WTC11 (cell line): ENCODE measurements at regions not wholly inside any gene's neighbourhood (a gene's known extent, or its start where the extent isn't known, plus 50 kb on each side); places are given as distances from the start of the nearest gene placed in this dataset.

ENCODE experiments used
- ATAC-seq: fragments of 200-7000 bp; cut with Tn5 transposase; 2 replicates; pipeline ENCODE4 v1.10.0; 2021; ENCODE audit warnings: mild to moderate bottlenecking, moderate library complexity
- CTCF ChIA-PET: fragments of 300-600 bp; sonication (Branson Sonifier 250); formaldehyde crosslinking; loops from one replicate; lab custom pipeline; 2021; ENCODE audit warnings: antibody characterized with exemption; lab: Charles Lee
- POLR2A ChIA-PET: fragments of 350-600 bp; sonication (Branson Sonifier 250); formaldehyde crosslinking; loops from one replicate; lab custom pipeline; 2021; ENCODE audit warnings: antibody characterized with exemption; lab: Charles Lee
- DNase-seq: peaks from one replicate; pipeline ENCODE4 v3.0.0; 2021; ENCODE audit warnings: low spot score
- H3K27ac Mint-ChIP-seq: 2 replicates; pipeline ENCODE4 v1.8.0; 2021; ENCODE audit warnings: mixed read lengths
- H3K27me3 Mint-ChIP-seq: 2 replicates; pipeline ENCODE4 v1.8.0; 2021; ENCODE audit warnings: low read depth, mild to moderate bottlenecking, moderate library complexity, mixed read lengths
- H3K36me3 Mint-ChIP-seq: 2 replicates; pipeline ENCODE4 v1.8.0; 2021; ENCODE audit warnings: mixed read lengths
- H3K4me1 Mint-ChIP-seq: 2 replicates; pipeline ENCODE4 v1.8.0; 2022; ENCODE audit warnings: mixed read lengths
- H3K4me3 Mint-ChIP-seq: 2 replicates; pipeline ENCODE4 v1.8.0; 2021; ENCODE audit warnings: mild to moderate bottlenecking, moderate library complexity, mixed read lengths
- H3K9me3 Mint-ChIP-seq: 2 replicates; pipeline ENCODE4 v1.8.0; 2021; ENCODE audit warnings: mixed read lengths
- CBFB ChIP-seq: sonication (generic); formaldehyde crosslinking; IDR thresholded peaks from 2 replicates; pipeline ENCODE4 v1.8.1; 2022; ENCODE audit warnings: mild to moderate bottlenecking, low read depth, missing genetic modification reagents
- CREB1 ChIP-seq: sonication (generic); formaldehyde crosslinking; IDR thresholded peaks from 2 replicates; pipeline ENCODE4 v1.8.0; 2023; ENCODE audit warnings: mild to moderate bottlenecking, missing genetic modification reagents
- ESRRA ChIP-seq: sonication (generic); formaldehyde crosslinking; IDR thresholded peaks from 2 replicates; pipeline ENCODE4 v1.8.1; 2022; ENCODE audit warnings: mild to moderate bottlenecking, missing genetic modification reagents, borderline replicate concordance
- FOXJ3 ChIP-seq: sonication (generic); formaldehyde crosslinking; IDR thresholded peaks from 2 replicates; pipeline ENCODE4 v1.9.0; 2021; ENCODE audit warnings: missing genetic modification reagents, mild to moderate bottlenecking, borderline replicate concordance
- FOXK1 ChIP-seq: sonication (generic); formaldehyde crosslinking; IDR thresholded peaks from 2 replicates; pipeline ENCODE4 v1.8.0; 2022; ENCODE audit warnings: mild to moderate bottlenecking, moderate library complexity, missing genetic modification reagents
- GABPB1 ChIP-seq: sonication (generic); formaldehyde crosslinking; IDR thresholded peaks from 2 replicates; pipeline ENCODE4 v1.8.1; 2023; ENCODE audit warnings: mild to moderate bottlenecking, missing genetic modification reagents
- JAZF1 ChIP-seq: fragments of 250-450 bp; sonication (Bioruptor Pico); IDR thresholded peaks from 2 replicates; pipeline ENCODE4 v1.9.0; 2021; ENCODE audit warnings: moderate library complexity, mild to moderate bottlenecking, inconsistent platforms
- KAT7 ChIP-seq: sonication (generic); formaldehyde crosslinking; IDR thresholded peaks from 2 replicates; pipeline ENCODE4 v1.8.1; 2023; ENCODE audit warnings: missing genetic modification reagents, mild to moderate bottlenecking, borderline replicate concordance
- MXD4 ChIP-seq: fragments of 250-450 bp; sonication (Bioruptor Pico); IDR thresholded peaks from 2 replicates; pipeline ENCODE4 v1.8.0; 2021; ENCODE audit warnings: mild to moderate bottlenecking, moderate library complexity, borderline replicate concordance
- NFE2L1 ChIP-seq: sonication (generic); formaldehyde crosslinking; IDR thresholded peaks from 2 replicates; pipeline ENCODE4 v1.8.1; 2023; ENCODE audit warnings: missing genetic modification reagents
- NR1H2 ChIP-seq: sonication (generic); formaldehyde crosslinking; IDR thresholded peaks from 2 replicates; pipeline ENCODE4 v1.9.0; 2021; ENCODE audit warnings: mild to moderate bottlenecking, moderate library complexity, missing genetic modification reagents
- NR2C2 ChIP-seq: sonication (generic); formaldehyde crosslinking; IDR thresholded peaks from 2 replicates; pipeline ENCODE4 v1.8.0; 2022; ENCODE audit warnings: mild to moderate bottlenecking, missing genetic modification reagents
- NR3C1 ChIP-seq: sonication (generic); formaldehyde crosslinking; conservative IDR thresholded peaks from 2 replicates; pipeline ENCODE4 v1.8.1; 2023; ENCODE audit warnings: low read depth, mild to moderate bottlenecking, missing genetic modification reagents
- SMAD4 ChIP-seq: sonication (generic); formaldehyde crosslinking; IDR thresholded peaks from 2 replicates; pipeline ENCODE4 v1.8.0; 2022; ENCODE audit warnings: mild to moderate bottlenecking, missing genetic modification reagents
- SOX15 ChIP-seq: fragments of 250-450 bp; sonication (Bioruptor Pico); IDR thresholded peaks from 2 replicates; pipeline ENCODE4 v1.9.0; 2021; ENCODE audit warnings: mild to moderate bottlenecking
- TEAD4 ChIP-seq: sonication (generic); formaldehyde crosslinking; IDR thresholded peaks from 2 replicates; pipeline ENCODE4 v1.8.0; 2022; ENCODE audit warnings: mild to moderate bottlenecking, missing genetic modification reagents
- TP53 ChIP-seq: sonication (generic); formaldehyde crosslinking; IDR thresholded peaks from 2 replicates; pipeline ENCODE4 v1.8.1; 2023; ENCODE audit warnings: mild to moderate bottlenecking, missing genetic modification reagents
- ZNF121 ChIP-seq: sonication (generic); formaldehyde crosslinking; IDR thresholded peaks from 2 replicates; pipeline ENCODE4 v1.8.0; 2023; ENCODE audit warnings: missing genetic modification reagents
- ZNF263 ChIP-seq: sonication (generic); formaldehyde crosslinking; IDR thresholded peaks from 2 replicates; pipeline ENCODE4 v1.8.1; 2022; ENCODE audit warnings: low read depth, mild to moderate bottlenecking, moderate library complexity, missing genetic modification reagents
- ZNF317 ChIP-seq: sonication (generic); formaldehyde crosslinking; IDR thresholded peaks from 2 replicates; pipeline ENCODE4 v1.8.1; 2023; ENCODE audit warnings: low read depth, mild to moderate bottlenecking, moderate library complexity, missing genetic modification reagents, borderline replicate concordance
- ZNF416 ChIP-seq: fragments of 250-450 bp; sonication (Bioruptor Pico); IDR thresholded peaks from 2 replicates; pipeline ENCODE4 v1.9.0; 2021; ENCODE audit warnings: mild to moderate bottlenecking, inconsistent platforms
- TF ChIP-seq, protein P1 (sequence below): sonication (generic); formaldehyde crosslinking; IDR thresholded peaks from 2 replicates; pipeline ENCODE4 v1.8.1; 2022; ENCODE audit warnings: mild to moderate bottlenecking, moderate library complexity, missing genetic modification reagents
- TF ChIP-seq, protein P2 (sequence below): sonication (generic); formaldehyde crosslinking; IDR thresholded peaks from 2 replicates; pipeline ENCODE4 v1.8.0; 2022; ENCODE audit warnings: mild to moderate bottlenecking, missing genetic modification reagents
- TF ChIP-seq, protein P3 (sequence below): sonication (generic); formaldehyde crosslinking; IDR thresholded peaks from 2 replicates; pipeline ENCODE4 v1.8.1; 2022; ENCODE audit warnings: low read depth, mild to moderate bottlenecking, moderate library complexity, missing genetic modification reagents, borderline replicate concordance
- TF ChIP-seq, protein P4 (sequence below): fragments of 250-450 bp; sonication (Bioruptor Pico); IDR thresholded peaks from 2 replicates; pipeline ENCODE4 v1.9.0; 2021; ENCODE audit warnings: mild to moderate bottlenecking
- TF ChIP-seq, protein P5 (sequence below): fragments of 250-450 bp; sonication (Bioruptor Pico); IDR thresholded peaks from 2 replicates; pipeline ENCODE4 v1.8.0; 2021; ENCODE audit warnings: mild to moderate bottlenecking
- TF ChIP-seq, protein P6 (sequence below): sonication (generic); formaldehyde crosslinking; conservative IDR thresholded peaks from 2 replicates; pipeline ENCODE4 v1.8.1; 2023; ENCODE audit warnings: mild to moderate bottlenecking, low read depth, missing genetic modification reagents, moderate library complexity

DNA sequence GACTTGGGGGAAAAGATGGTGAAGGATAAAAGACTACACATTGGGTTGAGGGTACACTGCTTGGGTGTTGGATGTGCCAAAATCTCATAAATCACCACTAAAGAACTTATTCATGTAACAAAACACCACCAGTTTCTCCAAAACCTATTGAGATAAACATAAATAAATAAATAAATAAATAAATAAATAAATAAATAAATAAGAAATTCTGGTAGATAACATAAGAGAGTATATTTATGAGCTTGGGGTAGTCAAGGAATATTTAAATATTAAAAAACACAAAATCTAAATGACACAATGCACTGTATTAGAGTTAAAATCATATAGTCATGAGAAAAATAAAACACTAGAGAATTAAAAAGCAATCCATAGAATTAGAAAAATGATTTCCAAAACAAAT lies 333.5 kb upstream of the NRG3 start:
- DNase-seq (no peak), ATAC-seq (no peak)
- POLR2A ChIA-PET: no interaction called here
- Mint-ChIP-seq H3K27me3 (no peaks in the 10 kb centered on the region), H3K36me3 (no peaks in the 10 kb centered on the region), H3K27ac (no peak overlapping the region), H3K4me1 (no peaks in the 10 kb centered on the region), H3K4me3 (no peak overlapping the region), H3K9me3 (no peaks in the 10 kb centered on the region)
- CTCF ChIA-PET: no interaction called here
- no peak for TF ChIP-seq ZNF121 (CRISPR knock-in tag)
- no peak for TF ChIP-seq CREB1 (CRISPR knock-in tag)
- TF ChIP-seq, protein P1, sequence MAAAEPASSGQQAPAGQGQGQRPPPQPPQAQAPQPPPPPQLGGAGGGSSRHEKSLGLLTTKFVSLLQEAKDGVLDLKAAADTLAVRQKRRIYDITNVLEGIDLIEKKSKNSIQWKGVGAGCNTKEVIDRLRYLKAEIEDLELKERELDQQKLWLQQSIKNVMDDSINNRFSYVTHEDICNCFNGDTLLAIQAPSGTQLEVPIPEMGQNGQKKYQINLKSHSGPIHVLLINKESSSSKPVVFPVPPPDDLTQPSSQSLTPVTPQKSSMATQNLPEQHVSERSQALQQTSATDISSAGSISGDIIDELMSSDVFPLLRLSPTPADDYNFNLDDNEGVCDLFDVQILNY (CRISPR knock-in tag): no peak
- TF ChIP-seq, protein P2, sequence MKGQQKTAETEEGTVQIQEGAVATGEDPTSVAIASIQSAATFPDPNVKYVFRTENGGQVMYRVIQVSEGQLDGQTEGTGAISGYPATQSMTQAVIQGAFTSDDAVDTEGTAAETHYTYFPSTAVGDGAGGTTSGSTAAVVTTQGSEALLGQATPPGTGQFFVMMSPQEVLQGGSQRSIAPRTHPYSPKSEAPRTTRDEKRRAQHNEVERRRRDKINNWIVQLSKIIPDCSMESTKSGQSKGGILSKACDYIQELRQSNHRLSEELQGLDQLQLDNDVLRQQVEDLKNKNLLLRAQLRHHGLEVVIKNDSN (CRISPR knock-in tag): no peak
- TF ChIP-seq ESRRA: no peak
- TF ChIP-seq TP53: no peak

DNA sequence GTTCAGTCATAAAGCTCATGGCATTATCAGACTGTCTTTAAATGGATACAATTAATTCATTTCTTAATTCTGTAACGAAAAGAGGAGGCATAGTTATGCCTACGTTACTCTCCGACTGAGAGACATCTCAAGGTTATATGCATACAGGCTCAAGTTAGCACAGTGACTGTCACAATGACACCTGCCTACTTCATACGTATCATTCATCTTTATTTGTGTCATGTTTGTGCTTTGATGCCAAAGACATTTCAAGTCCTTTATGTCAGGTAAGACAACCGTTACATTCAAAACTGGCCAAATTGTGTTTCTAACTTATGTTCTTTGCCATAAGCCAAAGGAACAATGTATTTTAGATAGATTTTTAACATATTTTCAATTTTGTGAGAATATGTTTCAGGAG lies 328.8 kb upstream of the NRG3 start:
- Mint-ChIP-seq H3K27me3 (no peaks in the 10 kb centered on the region), H3K36me3 (peaks cover 23% of the 10 kb centered on the region), H3K9me3 (peaks cover 26% of the 10 kb centered on the region), H3K27ac (no peak overlapping the region), H3K4me3 (no peak overlapping the region), H3K4me1 (no peaks in the 10 kb centered on the region)
- ChIA-PET POLR2A (no interaction called here), CTCF (no interaction called here)
- DNase-seq: no peak
- no peak for TF ChIP-seq JAZF1 (CRISPR knock-in tag)
- TF ChIP-seq, protein P3, sequence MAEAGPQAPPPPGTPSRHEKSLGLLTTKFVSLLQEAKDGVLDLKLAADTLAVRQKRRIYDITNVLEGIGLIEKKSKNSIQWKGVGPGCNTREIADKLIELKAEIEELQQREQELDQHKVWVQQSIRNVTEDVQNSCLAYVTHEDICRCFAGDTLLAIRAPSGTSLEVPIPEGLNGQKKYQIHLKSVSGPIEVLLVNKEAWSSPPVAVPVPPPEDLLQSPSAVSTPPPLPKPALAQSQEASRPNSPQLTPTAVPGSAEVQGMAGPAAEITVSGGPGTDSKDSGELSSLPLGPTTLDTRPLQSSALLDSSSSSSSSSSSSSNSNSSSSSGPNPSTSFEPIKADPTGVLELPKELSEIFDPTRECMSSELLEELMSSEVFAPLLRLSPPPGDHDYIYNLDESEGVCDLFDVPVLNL (CRISPR knock-in tag): no peak
- no peak for TF ChIP-seq SOX15
- TF ChIP-seq NFE2L1 (CRISPR knock-in tag): no peak
- TF ChIP-seq NR2C2 (CRISPR knock-in tag): no peak
- no peak for TF ChIP-seq KAT7 (CRISPR knock-in tag)
- TF ChIP-seq ESRRA: no peak
- TF ChIP-seq ZNF416: no peak
- TF ChIP-seq SMAD4 (CRISPR knock-in tag): no peak
- no peak for TF ChIP-seq NR1H2 (CRISPR knock-in tag)
- no peak for TF ChIP-seq TEAD4 (CRISPR knock-in tag)
- no peak for ATAC-seq

DNA sequence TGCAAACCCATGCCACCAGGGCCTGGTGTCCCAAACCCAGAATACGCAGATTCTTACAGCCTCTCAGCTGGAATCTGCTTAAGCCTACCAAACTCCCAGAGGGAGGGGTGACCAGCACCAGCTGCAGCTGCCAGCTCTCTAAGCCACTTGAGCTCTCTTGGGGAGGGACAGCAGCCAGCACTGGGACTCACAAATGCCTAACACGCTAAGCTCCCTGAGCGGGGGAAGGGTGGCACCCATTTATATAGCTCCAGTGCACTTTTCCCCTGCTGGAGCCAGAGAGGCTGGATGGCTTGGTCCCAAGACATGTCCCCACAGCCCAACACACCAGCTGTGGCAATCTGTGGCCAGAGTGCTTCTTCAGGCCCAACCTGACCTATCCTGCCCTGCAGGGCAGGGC lies 326.8 kb upstream of the NRG3 start:
- DNase-seq (no peak), ATAC-seq (peak; percentile 32; the same call in 1 of the 2 replicates)
- ChIA-PET CTCF (no interaction called here), POLR2A (no interaction called here)
- no peak overlapping the region for H3K4me3 Mint-ChIP-seq
- H3K27ac Mint-ChIP-seq: no peak overlapping the region
- H3K27me3 Mint-ChIP-seq: no peaks in the 10 kb centered on the region
- peaks cover 23% of the 10 kb centered on the region for H3K36me3 Mint-ChIP-seq
- H3K4me1 Mint-ChIP-seq: no peaks in the 10 kb centered on the region
- peaks cover 45% of the 10 kb centered on the region for H3K9me3 Mint-ChIP-seq
- TF ChIP-seq, protein P4, sequence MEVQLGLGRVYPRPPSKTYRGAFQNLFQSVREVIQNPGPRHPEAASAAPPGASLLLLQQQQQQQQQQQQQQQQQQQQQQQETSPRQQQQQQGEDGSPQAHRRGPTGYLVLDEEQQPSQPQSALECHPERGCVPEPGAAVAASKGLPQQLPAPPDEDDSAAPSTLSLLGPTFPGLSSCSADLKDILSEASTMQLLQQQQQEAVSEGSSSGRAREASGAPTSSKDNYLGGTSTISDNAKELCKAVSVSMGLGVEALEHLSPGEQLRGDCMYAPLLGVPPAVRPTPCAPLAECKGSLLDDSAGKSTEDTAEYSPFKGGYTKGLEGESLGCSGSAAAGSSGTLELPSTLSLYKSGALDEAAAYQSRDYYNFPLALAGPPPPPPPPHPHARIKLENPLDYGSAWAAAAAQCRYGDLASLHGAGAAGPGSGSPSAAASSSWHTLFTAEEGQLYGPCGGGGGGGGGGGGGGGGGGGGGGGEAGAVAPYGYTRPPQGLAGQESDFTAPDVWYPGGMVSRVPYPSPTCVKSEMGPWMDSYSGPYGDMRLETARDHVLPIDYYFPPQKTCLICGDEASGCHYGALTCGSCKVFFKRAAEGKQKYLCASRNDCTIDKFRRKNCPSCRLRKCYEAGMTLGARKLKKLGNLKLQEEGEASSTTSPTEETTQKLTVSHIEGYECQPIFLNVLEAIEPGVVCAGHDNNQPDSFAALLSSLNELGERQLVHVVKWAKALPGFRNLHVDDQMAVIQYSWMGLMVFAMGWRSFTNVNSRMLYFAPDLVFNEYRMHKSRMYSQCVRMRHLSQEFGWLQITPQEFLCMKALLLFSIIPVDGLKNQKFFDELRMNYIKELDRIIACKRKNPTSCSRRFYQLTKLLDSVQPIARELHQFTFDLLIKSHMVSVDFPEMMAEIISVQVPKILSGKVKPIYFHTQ (CRISPR knock-in tag): no peak
- TF ChIP-seq CBFB (CRISPR knock-in tag): no peak
- TF ChIP-seq ZNF263 (CRISPR knock-in tag): no peak
- no peak for TF ChIP-seq FOXK1
- TF ChIP-seq, protein P5, sequence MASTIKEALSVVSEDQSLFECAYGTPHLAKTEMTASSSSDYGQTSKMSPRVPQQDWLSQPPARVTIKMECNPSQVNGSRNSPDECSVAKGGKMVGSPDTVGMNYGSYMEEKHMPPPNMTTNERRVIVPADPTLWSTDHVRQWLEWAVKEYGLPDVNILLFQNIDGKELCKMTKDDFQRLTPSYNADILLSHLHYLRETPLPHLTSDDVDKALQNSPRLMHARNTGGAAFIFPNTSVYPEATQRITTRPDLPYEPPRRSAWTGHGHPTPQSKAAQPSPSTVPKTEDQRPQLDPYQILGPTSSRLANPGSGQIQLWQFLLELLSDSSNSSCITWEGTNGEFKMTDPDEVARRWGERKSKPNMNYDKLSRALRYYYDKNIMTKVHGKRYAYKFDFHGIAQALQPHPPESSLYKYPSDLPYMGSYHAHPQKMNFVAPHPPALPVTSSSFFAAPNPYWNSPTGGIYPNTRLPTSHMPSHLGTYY (CRISPR knock-in tag): no peak
- no peak for TF ChIP-seq FOXJ3 (CRISPR knock-in tag)
- no peak for TF ChIP-seq GABPB1 (CRISPR knock-in tag)
- no peak for TF ChIP-seq NR3C1
- TF ChIP-seq, protein P6, sequence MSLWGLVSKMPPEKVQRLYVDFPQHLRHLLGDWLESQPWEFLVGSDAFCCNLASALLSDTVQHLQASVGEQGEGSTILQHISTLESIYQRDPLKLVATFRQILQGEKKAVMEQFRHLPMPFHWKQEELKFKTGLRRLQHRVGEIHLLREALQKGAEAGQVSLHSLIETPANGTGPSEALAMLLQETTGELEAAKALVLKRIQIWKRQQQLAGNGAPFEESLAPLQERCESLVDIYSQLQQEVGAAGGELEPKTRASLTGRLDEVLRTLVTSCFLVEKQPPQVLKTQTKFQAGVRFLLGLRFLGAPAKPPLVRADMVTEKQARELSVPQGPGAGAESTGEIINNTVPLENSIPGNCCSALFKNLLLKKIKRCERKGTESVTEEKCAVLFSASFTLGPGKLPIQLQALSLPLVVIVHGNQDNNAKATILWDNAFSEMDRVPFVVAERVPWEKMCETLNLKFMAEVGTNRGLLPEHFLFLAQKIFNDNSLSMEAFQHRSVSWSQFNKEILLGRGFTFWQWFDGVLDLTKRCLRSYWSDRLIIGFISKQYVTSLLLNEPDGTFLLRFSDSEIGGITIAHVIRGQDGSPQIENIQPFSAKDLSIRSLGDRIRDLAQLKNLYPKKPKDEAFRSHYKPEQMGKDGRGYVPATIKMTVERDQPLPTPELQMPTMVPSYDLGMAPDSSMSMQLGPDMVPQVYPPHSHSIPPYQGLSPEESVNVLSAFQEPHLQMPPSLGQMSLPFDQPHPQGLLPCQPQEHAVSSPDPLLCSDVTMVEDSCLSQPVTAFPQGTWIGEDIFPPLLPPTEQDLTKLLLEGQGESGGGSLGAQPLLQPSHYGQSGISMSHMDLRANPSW (CRISPR knock-in tag): no peak
- TF ChIP-seq ZNF317 (CRISPR knock-in tag): no peak
- TF ChIP-seq MXD4: no peak
- TF ChIP-seq NR2C2 (CRISPR knock-in tag): no peak
